H1 (cell line): ENCODE measurements at regions not wholly inside any gene's neighbourhood (a gene's known extent, or its start where the extent isn't known, plus 50 kb on each side); places are given as distances from the start of the nearest gene placed in this dataset.

Experiments
- CBX5 ChIP-seq: fragments of 300-800, 300-1000 bp; sonication (generic); IDR thresholded peaks from 2 replicates; pipeline ENCODE4 v1.7.1; 2016; ENCODE audit warnings: antibody characterized with exemption, low read length, low read depth
- CTCF ChIP-seq, 3 experiments: IDR thresholded peaks; 1 replicate in 2 of 3; 2 replicates in 1 of 3; pipeline versions ENCODE4 v1.5.1 to v1.6.1; 2011; ENCODE audit warnings: low read length in 3 of 3, mild to moderate bottlenecking in 3 of 3, inconsistent platforms in 2 of 3, low read depth in 1 of 3, moderate library complexity in 1 of 3; ENCODE audit not compliant: insufficient read depth in 1 of 3; ENCODE audit errors: control extremely low read depth in 1 of 3
- JUND ChIP-seq: IDR thresholded peaks from 2 replicates; pipeline ENCODE4 v1.6.1; 2011; ENCODE audit warnings: mild to moderate bottlenecking, improper control_type of control experiment, low read length
- POLR2AphosphoS5 ChIP-seq: IDR thresholded peaks from 2 replicates; pipeline ENCODE4 v1.6.1; 2011; ENCODE audit warnings: low read depth, low read length
- TBP ChIP-seq: IDR thresholded peaks from 2 replicates; pipeline ENCODE4 v1.6.1; 2011; ENCODE audit warnings: low read depth, low read length, improper control_type of control experiment

GRCh38 chr17:69677130-69677529, 262.6 kb downstream of the MAP2K6 start:
- no peak for TF ChIP-seq TBP
- TF ChIP-seq CBX5, result no peak
- no peak for TF ChIP-seq CTCF (IDR thresholded peaks at IDR 0.05; ENCODE audit: control extremely low read depth in 1 of 3, insufficient read depth in 1 of 3, low read depth in 1 of 3, low read length in 3 of 3)
- TF ChIP-seq JUND, result no peak
- TF ChIP-seq POLR2AphosphoS5, result no peak
